ENCODE measurements at regions not wholly inside any gene's neighbourhood (a gene's known extent, or its start where the extent isn't known, plus 50 kb on each side); places are given as distances from the start of the nearest gene placed in this dataset.

DNA sequence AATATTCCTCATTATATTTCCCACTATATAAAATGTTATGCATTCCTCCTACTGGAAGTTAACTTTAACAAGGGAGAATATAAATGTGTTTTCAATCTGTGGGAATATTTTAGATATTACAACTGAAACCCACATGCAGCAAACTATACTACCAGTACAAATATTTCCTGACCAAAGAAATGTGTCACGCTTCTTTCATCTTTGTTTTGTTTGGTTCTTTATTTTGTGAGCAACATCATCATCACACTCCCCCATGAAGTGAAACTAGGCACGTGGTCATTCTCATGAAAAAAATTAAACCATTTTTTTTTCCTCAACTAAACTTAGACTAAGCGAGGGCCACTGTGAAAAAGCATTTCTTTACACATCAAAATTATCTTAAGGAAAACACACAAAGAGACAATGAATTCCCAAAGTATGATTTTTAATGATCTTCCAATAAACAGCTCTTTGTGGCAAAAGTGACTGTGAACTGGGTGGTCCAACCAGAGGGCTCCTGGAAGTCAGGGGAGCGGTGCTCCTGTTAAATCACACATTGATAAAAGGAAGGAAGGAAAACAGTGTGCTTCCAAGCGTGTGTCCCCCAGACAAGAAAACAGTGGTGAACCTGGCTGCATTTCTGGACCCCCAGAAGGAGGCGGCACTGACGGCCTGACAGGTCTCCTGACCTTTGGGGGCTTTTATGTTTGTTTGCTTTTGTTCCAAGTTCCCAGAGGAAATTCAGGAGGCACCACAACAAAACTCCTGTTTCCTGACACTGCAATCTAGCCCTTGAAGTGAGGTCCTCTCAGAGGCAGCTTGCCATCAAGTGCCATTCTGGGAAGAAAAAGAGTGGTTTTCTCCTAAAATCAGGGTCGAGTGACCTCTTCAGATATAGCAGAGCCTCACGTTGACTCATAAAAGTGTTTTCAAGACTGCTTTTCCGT is 166.8 kb upstream of the FOXQ1 start:
- DNase-seq: no peak

- DNase-seq: no peak
Measured at GRCh38 chr6:1143655-1144054, 168.2 kb upstream of the FOXQ1 start.

DNA sequence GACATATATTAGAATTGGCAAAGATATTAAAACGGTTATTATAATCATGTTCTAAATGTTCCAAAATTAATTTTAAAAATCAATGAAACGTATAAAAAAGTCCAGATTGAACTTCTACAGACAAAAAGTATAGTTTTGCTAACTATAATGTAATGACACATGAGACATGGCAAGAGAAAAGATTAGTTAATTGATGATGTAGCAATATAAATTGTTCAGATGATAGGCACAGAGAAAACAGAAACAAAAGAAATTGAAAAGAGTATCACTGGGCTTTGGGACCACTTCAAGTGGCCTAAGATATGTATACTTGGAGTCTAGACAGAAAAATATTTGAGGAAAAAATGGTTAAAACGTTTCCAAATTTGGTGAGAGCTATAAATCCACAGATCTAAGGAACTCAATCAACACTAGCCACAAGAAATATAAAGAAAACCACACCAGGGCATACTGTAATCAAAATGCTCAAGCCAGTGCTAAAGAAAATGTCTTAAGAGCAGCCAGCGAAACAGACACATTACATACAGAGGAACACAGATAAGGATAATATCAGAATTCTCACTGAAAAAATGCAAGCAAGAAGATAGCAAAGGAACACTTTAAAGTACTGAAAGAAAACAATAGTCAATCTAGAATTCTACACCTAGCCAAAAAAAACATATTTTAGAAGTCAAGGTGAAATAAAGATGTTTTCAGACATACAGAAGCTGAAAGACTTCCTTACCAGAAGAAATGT is 172.6 kb upstream of the FOXQ1 start:
- DNase-seq: no peak

DNA sequence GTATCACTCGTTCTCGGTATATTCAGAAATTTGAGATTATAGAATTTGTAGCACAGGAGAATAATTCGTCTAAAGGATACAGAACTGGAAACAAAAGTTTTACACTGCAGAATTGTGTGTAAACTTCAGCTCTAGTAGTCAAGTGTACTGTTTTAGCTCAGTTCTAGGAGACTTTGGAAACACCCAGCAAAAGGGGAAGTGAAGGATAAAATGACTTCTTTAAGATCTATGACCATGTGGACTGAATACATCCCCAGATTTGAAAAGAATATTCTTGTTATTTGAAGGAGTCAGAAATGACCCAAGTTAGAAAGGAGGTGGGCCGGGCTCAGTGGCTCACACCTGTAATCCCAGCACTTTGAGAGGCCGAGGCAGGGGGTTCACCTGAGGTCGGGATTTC is 174.0 kb upstream of the FOXQ1 start:
- no peak for DNase-seq

DNA sequence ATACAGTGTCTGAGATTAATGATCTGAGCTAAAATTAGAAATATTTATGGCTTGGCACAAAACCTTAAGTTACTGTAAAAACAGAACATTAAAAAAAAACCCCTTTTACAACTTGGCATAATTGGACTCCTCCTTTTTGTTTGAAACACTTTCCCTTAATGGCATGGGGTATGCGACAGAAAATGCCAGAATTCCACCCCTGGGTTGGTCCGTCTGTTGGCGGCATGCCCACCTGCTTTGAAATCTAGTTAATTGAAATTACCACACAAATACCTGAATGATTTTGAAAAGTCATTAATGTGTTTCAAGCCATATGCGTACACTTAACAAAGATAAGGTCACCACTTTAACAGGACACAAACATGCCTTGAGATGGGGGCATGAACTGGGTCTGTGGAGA is 175.1 kb upstream of the FOXQ1 start:
- no peak for DNase-seq

- no peak for DNase-seq
Measured at GRCh38 chr6:1136415-1136774, 175.5 kb upstream of the FOXQ1 start.

GRCh38 chr6:1135726-1136414 is 176.0 kb upstream of the FOXQ1 start:
- DNase-seq: no peak

- no peak for DNase-seq
Measured at GRCh38 chr6:1131285-1132079, 180.4 kb upstream of the FOXQ1 start.

- DNase-seq: no peak
Measured at GRCh38 chr6:1130709-1131108, 181.2 kb upstream of the FOXQ1 start.

- no peak for DNase-seq
Measured at GRCh38 chr6:1129131-1129530, 182.8 kb upstream of the FOXQ1 start.

DNA sequence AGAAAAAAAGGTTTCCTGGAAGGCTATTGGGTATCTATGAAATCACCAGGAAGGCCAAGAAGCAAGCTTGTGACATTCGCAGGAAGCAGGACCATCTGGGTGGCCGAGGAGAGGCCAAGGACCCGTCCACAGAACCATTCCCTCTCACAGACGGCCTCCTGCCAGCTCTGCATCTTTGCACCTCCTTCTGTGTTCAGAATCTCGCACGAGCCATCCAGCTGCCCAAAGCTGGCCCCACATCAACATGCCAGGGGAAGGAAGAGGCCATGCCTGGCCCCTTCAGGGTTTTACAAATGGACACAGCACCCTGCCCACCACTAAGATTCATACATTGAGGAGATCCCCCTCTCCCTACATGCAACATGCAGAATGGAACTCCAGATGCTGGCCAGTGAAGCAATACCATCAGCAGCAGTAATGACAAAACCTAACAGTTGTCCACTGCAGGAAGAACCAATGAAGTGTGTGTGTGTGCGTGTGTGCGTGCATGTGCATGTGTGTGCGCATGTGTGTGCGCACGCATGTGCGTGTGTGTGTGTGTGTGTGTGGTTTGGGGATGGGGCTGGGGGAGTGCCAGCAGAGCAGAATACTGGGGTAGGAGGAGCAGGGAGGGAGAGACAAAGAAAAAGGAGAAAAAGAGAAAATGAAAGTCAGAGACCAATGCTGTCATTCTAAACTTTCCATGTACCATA is 184.2 kb upstream of the FOXQ1 start:
- DNase-seq: no peak

DNA sequence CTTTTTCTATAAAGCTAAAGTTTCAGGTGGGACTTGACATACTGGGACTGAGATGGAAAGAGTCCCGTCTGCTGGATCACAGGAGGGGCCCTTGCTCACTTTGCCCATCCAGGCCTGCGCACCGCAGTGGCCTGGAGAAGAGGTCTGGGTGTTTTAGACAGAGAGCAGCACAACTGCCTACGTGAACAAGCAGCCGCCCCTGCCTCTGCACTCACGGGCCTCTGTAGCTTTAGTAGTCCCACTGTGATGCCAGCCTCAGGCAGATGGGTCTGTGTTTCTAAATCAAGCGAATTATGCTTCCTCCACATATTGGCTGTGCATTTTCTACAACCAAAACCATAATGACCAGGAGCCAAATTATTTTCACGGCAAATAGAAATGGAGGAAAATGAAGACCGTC is 184.8 kb upstream of the FOXQ1 start:
- no peak for DNase-seq

DNA sequence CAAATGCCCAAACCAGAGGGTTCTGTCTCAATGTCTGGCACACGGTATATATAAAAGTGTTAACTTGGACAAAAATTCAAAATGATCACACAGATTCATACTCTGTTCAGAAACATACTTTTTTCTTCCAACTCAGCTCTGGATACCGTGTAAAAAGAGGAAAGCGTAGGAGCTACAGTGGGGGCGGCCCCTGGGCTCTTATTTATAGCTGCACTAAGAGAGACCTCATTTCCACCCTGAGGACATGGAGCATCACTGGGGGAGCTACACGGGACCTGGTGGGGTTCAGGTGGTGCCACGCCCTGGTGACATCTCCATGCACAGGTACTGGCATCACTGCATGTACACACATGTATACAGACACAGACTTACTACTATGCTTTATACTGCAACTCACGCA is 185.9 kb upstream of the FOXQ1 start:
- no peak for DNase-seq

- no peak for DNase-seq
Measured at GRCh38 chr6:1125297-1125696, 186.6 kb upstream of the FOXQ1 start.

- no peak for DNase-seq
Measured at GRCh38 chr6:1124885-1125284, 187.0 kb upstream of the FOXQ1 start.

DNA sequence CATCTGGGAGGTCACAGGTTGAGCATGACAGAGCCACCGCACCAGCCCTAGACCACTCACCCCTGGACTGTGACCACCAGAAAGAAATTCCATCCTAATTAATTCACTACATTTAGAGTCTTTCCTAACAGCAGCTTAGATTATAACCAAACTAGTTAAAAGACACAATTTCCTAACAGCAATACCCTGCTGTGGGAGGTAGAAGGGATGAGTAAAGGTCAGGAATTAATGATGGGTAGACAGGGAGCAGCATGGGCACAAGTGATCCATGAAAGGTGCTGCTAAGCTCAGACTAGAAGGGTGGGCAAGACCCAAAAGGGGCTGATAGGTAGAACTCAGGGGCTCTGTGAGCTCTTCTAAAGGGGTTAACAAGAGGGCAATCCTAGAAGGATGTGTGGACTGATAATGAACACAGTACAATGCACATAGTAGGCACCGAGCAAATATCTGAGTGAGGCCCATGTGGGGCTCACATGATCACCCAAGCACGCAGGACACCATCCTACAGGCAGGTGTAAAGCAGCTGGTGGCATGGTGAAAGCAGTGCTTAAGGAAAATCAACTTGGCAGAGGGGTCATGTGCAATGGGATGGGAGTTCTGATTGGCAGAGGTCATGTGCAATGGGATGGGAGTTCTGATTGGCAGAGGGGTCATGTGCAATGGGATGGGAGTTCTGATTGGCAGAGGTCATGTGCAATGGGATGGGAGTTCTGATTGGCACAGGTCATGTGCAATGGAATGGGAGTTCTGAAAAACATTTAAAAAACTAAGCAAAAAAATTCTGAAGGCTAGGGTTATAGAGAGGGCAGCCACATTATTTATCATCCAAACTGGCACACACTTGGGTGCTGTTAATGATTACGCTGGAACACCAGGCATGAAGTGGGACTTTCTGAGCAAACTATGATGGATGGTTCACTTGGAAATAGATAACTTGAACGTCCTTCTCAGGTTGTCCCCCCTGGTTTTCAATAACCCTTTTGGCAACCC is 188.2 kb upstream of the FOXQ1 start:
- no peak for DNase-seq

DNA sequence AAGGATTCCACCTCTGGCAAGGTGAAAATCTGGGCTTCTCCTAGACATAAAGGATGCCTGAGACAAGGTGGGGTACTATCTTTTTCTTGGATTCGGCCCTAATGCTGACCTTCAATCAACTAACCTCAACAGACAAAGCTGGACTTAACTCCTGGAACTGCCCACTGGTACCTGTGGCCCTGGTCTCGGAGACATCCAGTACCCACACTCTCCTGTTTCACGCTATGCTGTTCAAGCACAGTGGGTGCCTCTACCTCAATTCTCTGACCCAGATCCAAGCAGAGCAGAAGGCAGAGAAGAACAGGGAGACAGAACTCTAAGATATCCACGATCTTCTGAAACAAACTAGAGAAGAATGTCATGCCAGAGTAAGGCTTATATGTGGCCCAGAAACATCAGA is 189.8 kb upstream of the FOXQ1 start:
- DNase-seq: no peak

DNA sequence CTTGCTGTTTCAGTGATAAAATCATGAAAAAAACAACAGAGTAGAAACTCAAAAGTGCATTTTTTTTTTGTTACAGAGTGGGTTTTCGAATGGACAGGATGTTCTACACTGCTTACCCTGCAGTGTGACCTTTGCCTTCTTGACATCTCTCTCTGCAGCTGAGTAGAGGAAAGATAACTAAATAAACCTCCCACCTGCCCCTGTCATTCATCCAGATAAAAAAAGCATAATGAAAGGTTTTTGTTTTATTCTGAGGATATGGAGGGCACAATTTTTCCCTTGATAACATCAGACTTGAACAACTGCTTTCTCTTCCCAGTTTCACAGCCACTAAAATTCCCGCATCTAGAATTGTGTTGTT is 193.6 kb upstream of the FOXQ1 start:
- DNase-seq: no peak

DNA sequence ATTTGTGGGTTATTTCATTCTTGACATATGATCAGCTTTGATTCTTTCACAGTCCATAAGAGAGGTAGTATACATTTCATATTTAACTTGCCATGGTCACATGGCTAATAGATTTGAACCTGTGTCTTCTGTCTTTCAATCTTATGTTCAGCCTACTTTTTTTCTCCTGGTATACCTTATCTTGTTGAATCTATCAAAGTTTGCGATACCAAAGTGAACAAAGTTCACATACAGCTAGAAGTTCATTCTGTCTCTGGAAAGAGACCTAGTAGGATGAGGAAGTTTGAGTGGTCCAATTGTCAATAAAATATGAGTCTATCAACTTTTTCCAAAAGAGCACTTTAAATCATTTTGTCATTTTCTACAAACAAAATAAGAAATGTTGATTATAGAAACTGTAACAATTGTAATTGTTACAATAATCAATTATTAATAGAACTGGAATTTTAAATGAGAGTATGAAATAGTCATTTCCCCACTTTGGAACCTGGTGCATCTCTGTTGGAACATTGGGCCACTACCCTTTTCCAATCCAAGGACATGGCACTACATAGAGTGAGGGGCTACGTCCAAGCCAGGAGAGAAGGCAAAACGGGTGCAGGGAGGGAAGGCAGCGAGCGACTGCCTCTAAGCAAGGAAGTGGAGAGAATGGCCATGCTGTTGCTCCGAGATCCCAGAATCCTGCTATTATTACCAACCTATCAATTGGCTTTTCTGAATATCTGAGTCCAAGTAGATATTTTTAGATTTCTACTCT is 194.2 kb upstream of the FOXQ1 start:
- no peak for DNase-seq

DNA sequence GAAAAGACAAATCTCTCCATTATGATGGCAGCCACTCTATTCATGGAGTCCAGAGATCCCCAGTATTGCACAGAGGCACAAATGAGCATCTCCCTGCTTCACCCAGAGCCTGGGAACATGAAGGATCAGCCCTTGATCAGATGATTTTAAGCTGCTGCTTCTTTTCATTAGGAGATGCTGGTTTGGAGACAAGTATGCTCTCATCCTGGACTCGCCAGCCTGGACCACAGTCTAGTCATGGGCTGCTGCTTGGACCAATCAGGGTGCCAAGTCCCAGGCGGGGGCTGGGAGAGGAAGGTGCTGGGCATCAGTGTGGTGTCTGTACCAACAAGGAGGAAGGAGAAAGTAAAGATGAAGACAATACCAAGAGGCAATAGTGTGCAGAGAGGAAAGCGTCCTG is 195.7 kb upstream of the FOXQ1 start:
- DNase-seq: no peak
